K562 (cell line): ENCODE measurements at regions not wholly inside any gene's neighbourhood (a gene's known extent, or its start where the extent isn't known, plus 50 kb on each side); places are given as distances from the start of the nearest gene placed in this dataset.

Experiments
- ATAC-seq: fragments of 200-7000 bp; cut with Tn5 transposase; 3 replicates; pipeline ENCODE4 v1.9.1; 2020; ENCODE audit warnings: moderate library complexity
- BruUV-seq: library from RNA; stranded (reverse); fragments of 400-500 nt; replicated peaks from 2 replicates; lab custom pipeline; 2021; lab: Mats Ljungman, UMichigan
- CTCF ChIA-PET: fragments of 300-600 bp; formaldehyde crosslinking; extraction: SDS; loops from one replicate; lab custom pipeline; 2021; ENCODE audit warnings: low intra/inter-chr PET ratio; lab: Yijun Ruan, JAX
- POLR2A ChIA-PET: fragments of 300-600, 350-650 bp; sonication (Branson Sonifier 250); formaldehyde crosslinking; extraction: SDS; loops from one replicate; lab custom pipeline; 2021; ENCODE audit warnings: antibody characterized with exemption, inconsistent platforms; lab: Yijun Ruan, JAX
- DNase-seq, 4 experiments: peaks; one replicate each; pipeline versions ENCODE4 v3.0.0 to v3.0.0-alpha.2; 2011 to 2018; ENCODE audit warnings: low spot score in 3 of 4, mixed read lengths in 3 of 4; ENCODE audit errors: extremely low read depth in 1 of 4
- FAIRE-seq: peaks from 2 replicates; lab custom pipeline; 2011; peaks lifted over from hg19 to GRCh38; lab: Jason Lieb, UNC
- H2AFZ ChIP-seq: 2 replicates; pipeline ENCODE4 v1.6.0; 2011; ENCODE audit warnings: low read depth, low read length, control low read depth, inconsistent platforms
- H3K27ac ChIP-seq: fragments of 200-600 bp; 3 replicates; pipeline ENCODE4 v1.8.0; 2011; ENCODE audit warnings: low read depth, mild to moderate bottlenecking, control low read depth, inconsistent platforms, low read length, moderate library complexity, mixed read lengths; ENCODE audit errors: extremely low read depth
- H3K27me3 ChIP-seq, 2 experiments: fragments of 300-600 bp in 1 of 2; 2 replicates in 1 of 2; 3 replicates in 1 of 2; pipeline versions ENCODE4 v1.6.0 to v1.8.0; 2011; ENCODE audit warnings: inconsistent platforms in 2 of 2, low read length in 2 of 2, mild to moderate bottlenecking in 1 of 2, mixed read lengths in 1 of 2, moderate library complexity in 1 of 2; ENCODE audit not compliant: control insufficient read depth in 2 of 2, insufficient read depth in 2 of 2
- H3K36me3 ChIP-seq: fragments of 300-600 bp; 3 replicates; pipeline ENCODE4 v1.8.0; 2011; ENCODE audit warnings: mild to moderate bottlenecking, low read length, inconsistent platforms; ENCODE audit not compliant: control insufficient read depth, insufficient read depth
- H3K4me1 ChIP-seq, 2 experiments: fragments of 200-600 bp in 1 of 2; replicated peaks in 1 of 2; 2 replicates in 1 of 2; 3 replicates in 1 of 2; pipeline versions ENCODE4 v1.5.1 to v1.8.0; 2011; ENCODE audit warnings: inconsistent platforms in 2 of 2, low read length in 2 of 2, mild to moderate bottlenecking in 1 of 2, mixed read lengths in 1 of 2, moderate library complexity in 1 of 2; ENCODE audit not compliant: control insufficient read depth in 2 of 2, insufficient read depth in 2 of 2
- H3K4me2 ChIP-seq: 2 replicates; pipeline ENCODE4 v1.6.1; 2011; ENCODE audit warnings: low read length, control low read depth, inconsistent platforms, mixed read lengths; ENCODE audit not compliant: insufficient read depth
- H3K4me3 ChIP-seq: fragments of 200-600 bp; sonication (generic), shearing (Covaris generic); 2 replicates; pipeline ENCODE4 v1.5.1; 2016; ENCODE audit warnings: control low read depth, inconsistent platforms
- H3K79me2 ChIP-seq: fragments of 200-600 bp; 3 replicates; pipeline ENCODE4 v1.8.0; 2011; ENCODE audit warnings: low read length, inconsistent platforms; ENCODE audit not compliant: control insufficient read depth, insufficient read depth
- H3K9ac ChIP-seq, 2 experiments: 2 replicates each; pipeline versions ENCODE4 v1.6.0 to v1.6.1; 2011; ENCODE audit warnings: low read depth in 2 of 2, low read length in 2 of 2, control low read depth in 1 of 2, inconsistent platforms in 1 of 2, mild to moderate bottlenecking in 1 of 2, mixed read lengths in 1 of 2; ENCODE audit not compliant: insufficient read depth in 1 of 2
- H3K9me1 ChIP-seq: one replicate; pipeline ENCODE4 v1.6.0; 2011; ENCODE audit warnings: inconsistent platforms, mild to moderate bottlenecking, low read length, moderate library complexity; ENCODE audit not compliant: control insufficient read depth, insufficient read depth
- H3K9me3 ChIP-seq: replicated peaks from 2 replicates; pipeline ENCODE4 v1.5.1; 2011; ENCODE audit warnings: low read depth, low read length, inconsistent platforms; ENCODE audit not compliant: control insufficient read depth, insufficient read depth
- H4K20me1 ChIP-seq: replicated peaks from 2 replicates; pipeline ENCODE4 v1.6.1; 2011; ENCODE audit warnings: low read length, inconsistent platforms, mixed read lengths; ENCODE audit not compliant: control insufficient read depth, insufficient read depth
- FOXK1 ChIP-seq: sonication (generic); formaldehyde crosslinking; IDR thresholded peaks from 2 replicates; pipeline ENCODE4 v1.8.0; 2022; ENCODE audit warnings: missing genetic modification reagents, mild to moderate bottlenecking, borderline replicate concordance
- HDAC1 ChIP-seq, 2 experiments: fragments of 450-650 bp; IDR thresholded peaks; 2 replicates each; pipeline ENCODE4 v1.6.1; 2016 to 2017; ENCODE audit warnings: inconsistent platforms in 1 of 2, mild to moderate bottlenecking in 1 of 2, moderate library complexity in 1 of 2
- ZNF316 ChIP-seq: fragments of 450-650 bp; IDR thresholded peaks from 2 replicates; pipeline ENCODE4 v1.6.1; 2016
- ZNF668 ChIP-seq: fragments of 250-450 bp; sonication (Bioruptor Pico); IDR thresholded peaks from 2 replicates; pipeline ENCODE4 v1.8.0; 2022; ENCODE audit warnings: mild to moderate bottlenecking, inconsistent platforms
- WGBS: fragments of 100-300 bp; shearing (Covaris generic); methylation state at CpG from one replicate; pipeline ENCODE4 v1.1.6; 2016; ENCODE audit warnings: low coverage, mixed read lengths; ENCODE audit not compliant: insufficient coverage; ENCODE audit errors: missing lambda C conversion rate; 5-methylcytosine and 5-hydroxymethylcytosine counted together
- in situ Hi-C: fragments of 300-500 bp; cut with MboI; formaldehyde crosslinking; loops from 4 replicates; pipeline ENCODE4 v1.15.0; 2018; ENCODE audit warnings: inconsistent platforms, mixed read lengths
- intact Hi-C: fragments of 100-400 bp; cut with micrococcal nuclease; formaldehyde crosslinking; loops from 2 replicates; pipeline ENCODE4 v1.14.2; 2022
- TF ChIP-seq, protein P1 (sequence below), 3 experiments: fragments of 200-800 bp in 1 of 3; sonication (Bioruptor generic) in 1 of 3; sonication (generic) in 1 of 3; formaldehyde crosslinking in 1 of 3; IDR thresholded peaks; 2 replicates each; pipeline versions ENCODE4 v1.6.1 to v1.8.0; 2016 to 2022; ENCODE audit warnings: mild to moderate bottlenecking in 2 of 3, missing compliant biosample characterization in 2 of 3, missing genetic modification characterization in 2 of 3, missing genetic modification reagents in 1 of 3

- H3K4me3 ChIP-seq = no peak overlapping the region
- intact Hi-C loops (no loop called here), in situ Hi-C loops (no loop called here)
- no peaks in the 10 kb centered on the region for H3K79me2 ChIP-seq
- no peaks in the 10 kb centered on the region for H4K20me1 ChIP-seq
- no peak overlapping the region for H3K27ac ChIP-seq
- H3K9me3 ChIP-seq = peaks cover 5% of the 10 kb centered on the region; the same call in 1 of the 2 replicates
- DNase-seq (no peak), FAIRE-seq (no peak), ATAC-seq (no peak)
- peaks cover 20 to 77% of the 10 kb centered on the region in 2 experiments for H3K27me3 ChIP-seq
- WGBS = 8% methylated on average over 5 of the region's 5 CpGs
- BruUV-seq = no TSS peak
- H3K9ac ChIP-seq = no peak overlapping the region
- H3K4me1 ChIP-seq = peaks cover 0 to 20% of the 10 kb centered on the region in 2 experiments; a peak in 3 of 5 replicates
- no peaks in the 10 kb centered on the region for H3K9me1 ChIP-seq
- H3K36me3 ChIP-seq = no peaks in the 10 kb centered on the region
- H2AFZ ChIP-seq = no peak overlapping the region
- ChIA-PET CTCF (no interaction called here), POLR2A (no interaction called here)
- TF ChIP-seq FOXK1 = no peak
- no peak for TF ChIP-seq ZNF668
- TF ChIP-seq, protein P1, sequence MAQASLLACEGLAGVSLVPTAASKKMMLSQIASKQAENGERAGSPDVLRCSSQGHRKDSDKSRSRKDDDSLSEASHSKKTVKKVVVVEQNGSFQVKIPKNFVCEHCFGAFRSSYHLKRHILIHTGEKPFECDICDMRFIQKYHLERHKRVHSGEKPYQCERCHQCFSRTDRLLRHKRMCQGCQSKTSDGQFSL (CRISPR knock-in tag; IDR thresholded peaks at IDR 0.05) = no peak
- TF ChIP-seq, protein P1 (tag; IDR thresholded peaks at IDR 0.05) = no peak
- TF ChIP-seq HDAC1 (IDR thresholded peaks at IDR 0.05) = peak in 1 of 2 experiments; percentile 29; a peak in 1 of 4 replicates
- 0 out of 2 replicates have a peak, but pooled peaks have one; percentile 11 for TF ChIP-seq ZNF316
- H3K4me2 ChIP-seq = no peak overlapping the region
These were observed 65.6 kb downstream of the FOXL3 start for GRCh38 chr7:355568-355967.
